ENCODE measurements at regions not wholly inside any gene's neighbourhood (a gene's known extent, or its start where the extent isn't known, plus 50 kb on each side); places are given as distances from the start of the nearest gene placed in this dataset.

- no peak for TF ChIP-seq REST (IDR thresholded peaks at IDR 0.05; ENCODE audit: unreplicated experiment)
- no peak for TF ChIP-seq NANOG (IDR thresholded peaks at IDR 0.05; ENCODE audit: borderline replicate concordance)
These were observed 1553.8 kb upstream of the FLRT2 start (continued) for GRCh38 chr14:83975841-83976770.

GRCh38 chr14:83977583-83977982 is 1552.4 kb upstream of the FLRT2 start:
- H3K4me1 Mint-ChIP-seq, result peaks cover 5% of the 10 kb centered on the region
- no peak overlapping the region for H3K27ac Mint-ChIP-seq
- Histone ChIP-seq H3K4me2 (no peak overlapping the region), H3K79me2 (replicated peaks; ENCODE audit: insufficient read depth) (no peaks in the 10 kb centered on the region), H3K4me1 (ENCODE audit: insufficient read depth) (peaks cover 2% of the 10 kb centered on the region; the same call in 1 of the 2 replicates), H3F3A (replicated peaks; ENCODE audit: low read depth) (no peaks in the 10 kb centered on the region), H4K20me1 (replicated peaks; ENCODE audit: insufficient read depth) (no peaks in the 10 kb centered on the region), H3K9me2 (ENCODE audit: insufficient read depth) (no peaks in the 10 kb centered on the region), H3K27me3 (ENCODE audit: insufficient read depth) (no peaks in the 10 kb centered on the region), H3K4me3 (no peak overlapping the region), H3K36me3 (ENCODE audit: insufficient read depth) (no peaks in the 10 kb centered on the region), H3K27ac (ENCODE audit: low read depth) (no peak overlapping the region), H2AFZ (no peak overlapping the region)
- ATAC-seq, result no peak
- H3K36me3 Mint-ChIP-seq (ENCODE audit: low read depth), result no peaks in the 10 kb centered on the region
- DNase-seq (ENCODE audit: low spot score), result no peak
- no peaks in the 10 kb centered on the region for H3K27me3 Mint-ChIP-seq (ENCODE audit: insufficient read depth, low read depth, poor library complexity)
- H3K9me3 Mint-ChIP-seq, result no peaks in the 10 kb centered on the region
- no peak overlapping the region for H3K4me3 Mint-ChIP-seq
- TF ChIP-seq POLR2AphosphoS5 (IDR thresholded peaks at IDR 0.05; ENCODE audit: low read depth) (no peak), REST (IDR thresholded peaks at IDR 0.05; ENCODE audit: unreplicated experiment) (no peak), ZNF331 (CRISPR knock-in tag; IDR thresholded peaks at IDR 0.05; ENCODE audit: low read depth) (no peak), ETS1 (IDR thresholded peaks at IDR 0.05) (no peak), STAT1 (IDR thresholded peaks at IDR 0.05; ENCODE audit: unreplicated experiment) (no peak), ZNF114 (CRISPR knock-in tag; IDR thresholded peaks at IDR 0.05) (no peak), EZH2phosphoT487 (IDR thresholded peaks at IDR 0.05; ENCODE audit: unreplicated experiment) (no peak), CTCF (conservative IDR thresholded peaks at IDR 0.05; ENCODE audit: low read depth in 2 of 2) (no peak), CREB1 (CRISPR knock-in tag; IDR thresholded peaks at IDR 0.05; ENCODE audit: low read depth) (no peak)

All from GM23338 (cell line).